Bronchial epithelial cell (primary cell): ENCODE measurements at regions not wholly inside any gene's neighbourhood (a gene's known extent, or its start where the extent isn't known, plus 50 kb on each side); places are given as distances from the start of the nearest gene placed in this dataset.

Source experiments
- DNase-seq: peaks from one replicate; pipeline ENCODE4 v3.0.0-alpha.2; 2010; ENCODE audit warnings: low read depth
- FAIRE-seq: peaks from 2 replicates; lab custom pipeline; 2011; peaks lifted over from hg19 to GRCh38; lab: Jason Lieb, UNC
- H3K27me3 ChIP-seq: 2 replicates; pipeline ENCODE4 v1.5.1; 2011; ENCODE audit warnings: low read length; ENCODE audit not compliant: control insufficient read depth, insufficient read depth
- H3K36me3 ChIP-seq: 2 replicates; pipeline ENCODE4 v1.5.1; 2011; ENCODE audit warnings: low read length; ENCODE audit not compliant: control insufficient read depth, insufficient read depth
- H3K4me3 ChIP-seq: 2 replicates; pipeline ENCODE4 v1.5.1; 2011; ENCODE audit warnings: mild to moderate bottlenecking, low read depth, low read length, control low read depth
- TF ChIP-seq, protein P1 (sequence below): IDR thresholded peaks from 2 replicates; pipeline ENCODE4 v1.5.1; 2011; ENCODE audit warnings: mild to moderate bottlenecking, moderate library complexity, low read length, control low read depth, inconsistent platforms; ENCODE audit not compliant: insufficient read depth, severe bottlenecking

DNA sequence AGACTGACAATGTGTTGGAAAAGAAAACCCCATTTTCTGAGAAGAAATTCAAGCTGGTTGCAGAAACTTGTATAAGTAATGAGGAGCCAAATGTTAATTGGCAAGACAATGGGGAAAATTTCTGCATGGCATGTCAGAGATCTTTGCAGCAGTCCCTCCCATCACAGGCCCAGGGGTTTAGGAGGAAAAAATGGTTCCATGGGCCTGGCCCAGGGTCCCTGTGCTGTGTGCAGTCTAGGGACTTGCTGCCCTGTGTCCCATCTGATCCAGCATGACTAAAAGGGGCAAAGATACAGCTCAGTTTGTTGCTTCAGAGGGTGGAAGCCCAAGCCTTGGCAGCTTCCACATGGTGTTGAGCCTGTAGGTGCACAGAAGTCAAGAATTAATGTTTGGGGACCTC, 440.3 kb upstream of the TPK1 start:
- Histone ChIP-seq H3K36me3 (no peaks in the 10 kb centered on the region), H3K27me3 (no peaks in the 10 kb centered on the region), H3K4me3 (no peak overlapping the region)
- no peak for FAIRE-seq
- DNase-seq = no peak
- TF ChIP-seq, protein P1, sequence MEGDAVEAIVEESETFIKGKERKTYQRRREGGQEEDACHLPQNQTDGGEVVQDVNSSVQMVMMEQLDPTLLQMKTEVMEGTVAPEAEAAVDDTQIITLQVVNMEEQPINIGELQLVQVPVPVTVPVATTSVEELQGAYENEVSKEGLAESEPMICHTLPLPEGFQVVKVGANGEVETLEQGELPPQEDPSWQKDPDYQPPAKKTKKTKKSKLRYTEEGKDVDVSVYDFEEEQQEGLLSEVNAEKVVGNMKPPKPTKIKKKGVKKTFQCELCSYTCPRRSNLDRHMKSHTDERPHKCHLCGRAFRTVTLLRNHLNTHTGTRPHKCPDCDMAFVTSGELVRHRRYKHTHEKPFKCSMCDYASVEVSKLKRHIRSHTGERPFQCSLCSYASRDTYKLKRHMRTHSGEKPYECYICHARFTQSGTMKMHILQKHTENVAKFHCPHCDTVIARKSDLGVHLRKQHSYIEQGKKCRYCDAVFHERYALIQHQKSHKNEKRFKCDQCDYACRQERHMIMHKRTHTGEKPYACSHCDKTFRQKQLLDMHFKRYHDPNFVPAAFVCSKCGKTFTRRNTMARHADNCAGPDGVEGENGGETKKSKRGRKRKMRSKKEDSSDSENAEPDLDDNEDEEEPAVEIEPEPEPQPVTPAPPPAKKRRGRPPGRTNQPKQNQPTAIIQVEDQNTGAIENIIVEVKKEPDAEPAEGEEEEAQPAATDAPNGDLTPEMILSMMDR = no peak

- FAIRE-seq = no peak
- TF ChIP-seq, protein P1 = no peak
- Histone ChIP-seq H3K36me3 (no peaks in the 10 kb centered on the region), H3K4me3 (no peak overlapping the region), H3K27me3 (no peaks in the 10 kb centered on the region)
- DNase-seq = no peak
Measured at GRCh38 chr7:145269418-145270161, 433.7 kb upstream of the TPK1 start.

- no peak for FAIRE-seq
- Histone ChIP-seq H3K27me3 (no peaks in the 10 kb centered on the region), H3K36me3 (no peaks in the 10 kb centered on the region), H3K4me3 (no peak overlapping the region)
- DNase-seq = no peak
- TF ChIP-seq, protein P1 = no peak
Measured at GRCh38 chr7:145265180-145265579, 429.3 kb upstream of the TPK1 start.

DNA sequence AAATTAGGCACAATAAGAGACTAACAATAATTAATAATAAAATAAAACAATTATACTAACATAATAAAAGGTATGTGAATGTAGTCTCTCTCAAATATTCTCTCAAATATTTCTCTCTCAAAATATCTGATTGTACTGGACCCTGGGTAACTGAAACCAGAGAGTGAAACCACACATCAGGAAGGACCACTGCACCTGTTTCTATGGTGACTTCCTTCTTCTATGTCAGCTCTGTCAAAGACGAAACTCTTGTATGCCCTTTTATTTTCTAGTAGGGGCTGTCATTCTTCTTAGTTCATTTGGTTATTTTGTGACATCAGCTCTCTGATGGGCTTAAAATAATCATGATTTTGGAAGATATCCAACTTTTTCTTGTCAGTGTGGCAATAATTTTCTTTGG, 428.0 kb upstream of the TPK1 start:
- no peaks in the 10 kb centered on the region for H3K36me3 ChIP-seq
- H3K27me3 ChIP-seq = no peaks in the 10 kb centered on the region
- FAIRE-seq = no peak
- no peak overlapping the region for H3K4me3 ChIP-seq
- TF ChIP-seq, protein P1 = no peak
- no peak for DNase-seq

DNA sequence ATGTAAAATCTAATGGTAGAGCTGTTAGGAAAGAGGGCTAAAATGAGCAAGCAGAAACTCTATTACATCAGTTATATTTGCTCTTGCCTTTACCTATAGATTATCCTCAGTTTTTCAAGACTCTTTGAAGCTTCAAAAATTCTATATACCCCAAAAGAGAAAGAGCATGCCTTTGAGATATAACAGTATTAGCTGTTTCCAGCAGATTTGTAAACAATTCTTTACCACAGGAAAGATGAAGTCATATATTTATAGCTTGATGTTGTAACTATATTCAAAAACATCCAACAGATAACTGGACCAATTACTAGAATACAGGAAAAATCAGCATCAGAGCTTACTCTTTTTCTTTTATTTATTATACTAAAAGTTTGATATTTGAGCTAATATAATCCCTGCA, 416.2 kb upstream of the TPK1 start:
- DNase-seq (no peak), FAIRE-seq (no peak)
- Histone ChIP-seq H3K36me3 (no peaks in the 10 kb centered on the region), H3K4me3 (no peak overlapping the region), H3K27me3 (no peaks in the 10 kb centered on the region)
- TF ChIP-seq, protein P1 = no peak

DNA sequence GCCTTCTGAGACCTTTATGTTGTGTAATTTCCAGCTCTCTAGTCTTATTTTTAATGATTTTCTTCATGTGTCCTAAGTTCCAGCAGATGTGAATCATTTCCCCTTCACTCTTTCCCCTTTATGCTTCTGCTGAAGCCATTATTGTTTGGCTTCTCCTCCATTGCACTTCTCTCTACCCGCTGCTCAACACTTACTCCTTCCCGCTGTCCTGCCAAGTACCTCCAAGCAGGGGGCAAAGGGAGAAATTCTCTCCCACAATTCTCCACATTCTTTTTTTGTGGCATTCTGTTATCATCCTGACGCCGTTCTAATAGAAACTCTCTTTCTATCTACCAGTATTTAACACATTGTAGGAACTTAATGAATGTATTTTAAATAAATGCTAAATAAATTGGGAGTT, 388.9 kb upstream of the TPK1 start:
- FAIRE-seq (no peak), DNase-seq (no peak)
- no peaks in the 10 kb centered on the region for H3K27me3 ChIP-seq
- no peak overlapping the region for H3K4me3 ChIP-seq
- no peaks in the 10 kb centered on the region for H3K36me3 ChIP-seq
- TF ChIP-seq, protein P1 = no peak
